HEK293 (cell line): ENCODE measurements at regions not wholly inside any gene's neighbourhood (a gene's known extent, or its start where the extent isn't known, plus 50 kb on each side); places are given as distances from the start of the nearest gene placed in this dataset.

Source experiments
- KLF9 ChIP-seq: fragments of 450-650 bp; formaldehyde crosslinking; IDR thresholded peaks from 2 replicates; pipeline ENCODE4 v1.5.1; 2016; ENCODE audit warnings: missing biosample characterization, missing genetic modification characterization, low read depth
- YY1 ChIP-seq: fragments of 450-650 bp; formaldehyde crosslinking; IDR thresholded peaks from 2 replicates; pipeline ENCODE4 v1.5.1; 2018; ENCODE audit warnings: missing biosample characterization, missing genetic modification characterization
- ZEB2 ChIP-seq: fragments of 450-650 bp; formaldehyde crosslinking; IDR thresholded peaks from 2 replicates; pipeline ENCODE4 v1.5.1; 2016; ENCODE audit warnings: missing biosample characterization, missing genetic modification characterization
- ZNF184 ChIP-seq: fragments of 450-650 bp; IDR thresholded peaks from 2 replicates; pipeline ENCODE4 v1.5.1; 2018; ENCODE audit warnings: missing biosample characterization, mild to moderate bottlenecking, missing genetic modification characterization
- ZNF549 ChIP-seq: fragments of 450-650 bp; IDR thresholded peaks from 2 replicates; pipeline ENCODE4 v1.5.1; 2018; ENCODE audit warnings: missing biosample characterization, missing genetic modification characterization, mild to moderate bottlenecking, inconsistent platforms, moderate library complexity
- TF ChIP-seq, protein P1 (sequence below): fragments of 450-650 bp; formaldehyde crosslinking; conservative IDR thresholded peaks from 2 replicates; pipeline ENCODE4 v1.5.1; 2016; ENCODE audit warnings: low read depth, missing biosample characterization, missing genetic modification characterization
- TF ChIP-seq, protein P2 (sequence below): fragments of 450-650 bp; formaldehyde crosslinking; IDR thresholded peaks from 2 replicates; pipeline ENCODE4 v1.5.1; 2016; ENCODE audit warnings: missing biosample characterization, missing genetic modification characterization

DNA sequence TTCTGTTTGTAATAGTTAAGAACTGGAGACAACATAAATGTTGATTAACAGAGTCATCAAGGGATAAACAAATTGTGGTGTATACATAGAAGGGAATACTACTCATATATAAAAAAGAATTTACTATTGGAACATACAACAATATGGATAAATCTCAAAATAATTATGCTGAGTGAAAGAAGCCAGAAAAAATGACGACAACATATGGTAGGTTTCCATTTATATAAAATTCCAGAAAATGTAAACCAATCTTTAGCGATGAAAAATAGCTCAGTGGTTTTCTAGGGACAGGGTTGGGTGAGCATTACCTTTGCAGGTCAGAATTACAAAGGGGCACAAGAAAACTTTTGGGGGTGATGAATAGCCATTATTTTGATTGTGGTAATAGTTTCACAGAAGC lies 431.6 kb downstream of the PTPRU start:
- TF ChIP-seq ZNF184 (tag by site-specific recombination), result no peak
- TF ChIP-seq, protein P1, sequence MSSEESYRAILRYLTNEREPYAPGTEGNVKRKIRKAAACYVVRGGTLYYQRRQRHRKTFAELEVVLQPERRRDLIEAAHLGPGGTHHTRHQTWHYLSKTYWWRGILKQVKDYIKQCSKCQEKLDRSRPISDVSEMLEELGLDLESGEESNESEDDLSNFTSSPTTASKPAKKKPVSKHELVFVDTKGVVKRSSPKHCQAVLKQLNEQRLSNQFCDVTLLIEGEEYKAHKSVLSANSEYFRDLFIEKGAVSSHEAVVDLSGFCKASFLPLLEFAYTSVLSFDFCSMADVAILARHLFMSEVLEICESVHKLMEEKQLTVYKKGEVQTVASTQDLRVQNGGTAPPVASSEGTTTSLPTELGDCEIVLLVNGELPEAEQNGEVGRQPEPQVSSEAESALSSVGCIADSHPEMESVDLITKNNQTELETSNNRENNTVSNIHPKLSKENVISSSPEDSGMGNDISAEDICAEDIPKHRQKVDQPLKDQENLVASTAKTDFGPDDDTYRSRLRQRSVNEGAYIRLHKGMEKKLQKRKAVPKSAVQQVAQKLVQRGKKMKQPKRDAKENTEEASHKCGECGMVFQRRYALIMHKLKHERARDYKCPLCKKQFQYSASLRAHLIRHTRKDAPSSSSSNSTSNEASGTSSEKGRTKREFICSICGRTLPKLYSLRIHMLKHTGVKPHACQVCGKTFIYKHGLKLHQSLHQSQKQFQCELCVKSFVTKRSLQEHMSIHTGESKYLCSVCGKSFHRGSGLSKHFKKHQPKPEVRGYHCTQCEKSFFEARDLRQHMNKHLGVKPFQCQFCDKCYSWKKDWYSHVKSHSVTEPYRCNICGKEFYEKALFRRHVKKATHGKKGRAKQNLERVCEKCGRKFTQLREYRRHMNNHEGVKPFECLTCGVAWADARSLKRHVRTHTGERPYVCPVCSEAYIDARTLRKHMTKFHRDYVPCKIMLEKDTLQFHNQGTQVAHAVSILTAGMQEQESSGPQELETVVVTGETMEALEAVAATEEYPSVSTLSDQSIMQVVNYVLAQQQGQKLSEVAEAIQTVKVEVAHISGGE (tag by site-specific recombination), result no peak
- TF ChIP-seq, protein P2, sequence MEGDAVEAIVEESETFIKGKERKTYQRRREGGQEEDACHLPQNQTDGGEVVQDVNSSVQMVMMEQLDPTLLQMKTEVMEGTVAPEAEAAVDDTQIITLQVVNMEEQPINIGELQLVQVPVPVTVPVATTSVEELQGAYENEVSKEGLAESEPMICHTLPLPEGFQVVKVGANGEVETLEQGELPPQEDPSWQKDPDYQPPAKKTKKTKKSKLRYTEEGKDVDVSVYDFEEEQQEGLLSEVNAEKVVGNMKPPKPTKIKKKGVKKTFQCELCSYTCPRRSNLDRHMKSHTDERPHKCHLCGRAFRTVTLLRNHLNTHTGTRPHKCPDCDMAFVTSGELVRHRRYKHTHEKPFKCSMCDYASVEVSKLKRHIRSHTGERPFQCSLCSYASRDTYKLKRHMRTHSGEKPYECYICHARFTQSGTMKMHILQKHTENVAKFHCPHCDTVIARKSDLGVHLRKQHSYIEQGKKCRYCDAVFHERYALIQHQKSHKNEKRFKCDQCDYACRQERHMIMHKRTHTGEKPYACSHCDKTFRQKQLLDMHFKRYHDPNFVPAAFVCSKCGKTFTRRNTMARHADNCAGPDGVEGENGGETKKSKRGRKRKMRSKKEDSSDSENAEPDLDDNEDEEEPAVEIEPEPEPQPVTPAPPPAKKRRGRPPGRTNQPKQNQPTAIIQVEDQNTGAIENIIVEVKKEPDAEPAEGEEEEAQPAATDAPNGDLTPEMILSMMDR (tag by site-specific recombination), result no peak
- no peak for TF ChIP-seq ZEB2 (tag by site-specific recombination)
- no peak for TF ChIP-seq YY1 (tag by site-specific recombination)
- TF ChIP-seq KLF9, result no peak
- TF ChIP-seq ZNF549 (tag by site-specific recombination), result no peak
